ENCODE measurements at regions not wholly inside any gene's neighbourhood (a gene's known extent, or its start where the extent isn't known, plus 50 kb on each side); places are given as distances from the start of the nearest gene placed in this dataset.

- H3K36me3 ChIP-seq, result no peaks in the 10 kb centered on the region
- no peak for DNase-seq
- no peak overlapping the region for H3K27ac ChIP-seq
- peaks cover 0 to 4% (median 0%) of the 10 kb centered on the region in 4 donors for H3K9me3 ChIP-seq
- H3K27me3 ChIP-seq, result no peaks in the 10 kb centered on the region
- no peak overlapping the region for H3K4me3 ChIP-seq
- TF ChIP-seq CTCF (IDR thresholded peaks at IDR 0.05) (no peak), POLR2A (IDR thresholded peaks at IDR 0.05) (no peak)
- H3K4me1 ChIP-seq, result no peaks in the 10 kb centered on the region
These were observed 366.2 kb upstream of the EEF2KMT start for GRCh38 chr16:5463820-5464219.

GRCh38 chr16:5461574-5461973, 364.0 kb upstream of the EEF2KMT start:
- no peaks in the 10 kb centered on the region for H3K36me3 ChIP-seq
- no peak overlapping the region for H3K4me3 ChIP-seq
- no peak for DNase-seq
- TF ChIP-seq CTCF (IDR thresholded peaks at IDR 0.05) (no peak), POLR2A (IDR thresholded peaks at IDR 0.05) (no peak)
- no peaks in the 10 kb centered on the region for H3K4me1 ChIP-seq
- H3K9me3 ChIP-seq, result no peaks in the 10 kb centered on the region
- H3K27me3 ChIP-seq, result no peaks in the 10 kb centered on the region
- H3K27ac ChIP-seq, result no peak overlapping the region

- Histone ChIP-seq H3K4me1 (no peaks in the 10 kb centered on the region), H3K4me3 (no peak overlapping the region), H3K27ac (no peak overlapping the region), H3K36me3 (no peaks in the 10 kb centered on the region), H3K9me3 (no peaks in the 10 kb centered on the region), H3K27me3 (no peaks in the 10 kb centered on the region)
- no peak for DNase-seq
- TF ChIP-seq POLR2A (IDR thresholded peaks at IDR 0.05), result no peak
- TF ChIP-seq CTCF (IDR thresholded peaks at IDR 0.05), result no peak
These were observed 363.5 kb upstream of the EEF2KMT start for GRCh38 chr16:5461141-5461540.

- Histone ChIP-seq H3K27ac (no peak overlapping the region), H3K9me3 (no peaks in the 10 kb centered on the region), H3K27me3 (no peaks in the 10 kb centered on the region), H3K4me1 (no peaks in the 10 kb centered on the region), H3K4me3 (no peak overlapping the region), H3K36me3 (no peaks in the 10 kb centered on the region)
- DNase-seq, result no peak
- TF ChIP-seq CTCF (IDR thresholded peaks at IDR 0.05) (no peak), POLR2A (IDR thresholded peaks at IDR 0.05) (no peak)
These were observed 363.1 kb upstream of the EEF2KMT start for GRCh38 chr16:5460701-5461100.

GRCh38 chr16:5459863-5460262, 362.3 kb upstream of the EEF2KMT start:
- DNase-seq, result no peak
- H3K27ac ChIP-seq, result no peak overlapping the region
- no peaks in the 10 kb centered on the region for H3K4me1 ChIP-seq
- H3K9me3 ChIP-seq, result no peaks in the 10 kb centered on the region
- H3K27me3 ChIP-seq, result no peaks in the 10 kb centered on the region
- no peak overlapping the region for H3K4me3 ChIP-seq
- TF ChIP-seq CTCF (IDR thresholded peaks at IDR 0.05) (no peak), POLR2A (IDR thresholded peaks at IDR 0.05) (no peak)
- no peaks in the 10 kb centered on the region for H3K36me3 ChIP-seq

- no peak for DNase-seq
- no peak overlapping the region for H3K27ac ChIP-seq
- no peaks in the 10 kb centered on the region for H3K4me1 ChIP-seq
- no peak overlapping the region for H3K4me3 ChIP-seq
- no peaks in the 10 kb centered on the region for H3K27me3 ChIP-seq
- H3K36me3 ChIP-seq, result no peaks in the 10 kb centered on the region
- no peak for TF ChIP-seq CTCF (IDR thresholded peaks at IDR 0.05)
- TF ChIP-seq POLR2A (IDR thresholded peaks at IDR 0.05), result no peak
- H3K9me3 ChIP-seq, result no peaks in the 10 kb centered on the region
These were observed 357.5 kb upstream of the EEF2KMT start for GRCh38 chr16:5455110-5455509.
